ENCODE measurements at regions not wholly inside any gene's neighbourhood (a gene's known extent, or its start where the extent isn't known, plus 50 kb on each side); places are given as distances from the start of the nearest gene placed in this dataset.
A peak's percentile ranks its signal among the peaks of the same experiment; 100 is the strongest.

DNA sequence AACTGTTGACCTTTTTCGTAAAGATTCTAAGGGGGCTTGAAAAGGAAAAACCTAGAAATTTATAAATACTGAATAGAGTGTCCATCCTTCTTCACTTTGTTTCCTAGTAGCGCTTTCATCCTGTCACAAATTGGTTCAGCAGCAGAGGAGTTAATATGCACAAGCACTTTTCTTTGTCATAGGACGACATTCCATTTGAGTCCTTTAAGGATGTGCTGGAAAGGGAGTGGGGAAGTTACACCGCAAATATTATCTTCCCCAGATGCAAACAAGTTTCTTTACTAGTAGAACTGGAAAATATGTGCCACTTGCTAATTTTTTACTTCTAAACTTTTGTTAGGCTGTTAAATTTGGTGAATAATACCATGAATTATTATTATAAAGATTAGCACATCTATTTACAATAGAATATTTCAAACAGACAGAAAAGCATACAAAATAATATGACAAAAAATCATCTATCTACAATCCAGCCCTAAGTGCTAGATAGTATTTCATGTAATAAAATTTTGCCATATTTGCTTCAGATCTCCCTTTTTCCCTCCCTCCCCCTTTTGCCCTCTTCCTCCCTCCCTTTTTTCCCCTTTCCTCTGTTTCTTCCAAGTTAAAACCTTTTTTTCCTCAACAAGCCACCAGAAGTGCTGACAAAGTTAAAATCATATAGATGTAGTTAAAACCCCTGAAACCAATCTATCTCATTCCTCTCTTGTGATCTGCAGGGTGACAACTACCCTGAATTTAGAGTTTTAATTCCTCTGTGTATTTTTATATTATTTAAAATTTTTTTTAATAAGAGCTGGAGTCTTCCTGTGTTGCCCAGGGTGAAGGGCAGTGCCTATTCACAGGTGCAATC lies 50.5 kb upstream of the MAP4K3 start:
- no CpG with 5 or more reads among the region's 4 CpGs for WGBS (ENCODE audit: insufficient coverage)
- Histone ChIP-seq H3K4me3 (ENCODE audit: low read length) (no peak overlapping the region), H3K27me3 (ENCODE audit: control insufficient read depth, insufficient read depth, low read length) (no peaks in the 10 kb centered on the region), H3K4me1 (ENCODE audit: control insufficient read depth, insufficient read depth, low read length) (no peaks in the 10 kb centered on the region), H3K9me3 (ENCODE audit: control insufficient read depth, insufficient read depth, low read length) (no peaks in the 10 kb centered on the region), H3K27ac (ENCODE audit: low read length) (no peak overlapping the region), H3K36me3 (ENCODE audit: control insufficient read depth, insufficient read depth, low read length) (no peaks in the 10 kb centered on the region)
- H3K9me3 Mint-ChIP-seq: no peaks in the 10 kb centered on the region
- ATAC-seq (no peak), DNase-seq (no peak)
- intact Hi-C loops (cut with micrococcal nuclease): no loop called here
- H3K4me3 Mint-ChIP-seq: no peak overlapping the region
- TF ChIP-seq, protein P1, sequence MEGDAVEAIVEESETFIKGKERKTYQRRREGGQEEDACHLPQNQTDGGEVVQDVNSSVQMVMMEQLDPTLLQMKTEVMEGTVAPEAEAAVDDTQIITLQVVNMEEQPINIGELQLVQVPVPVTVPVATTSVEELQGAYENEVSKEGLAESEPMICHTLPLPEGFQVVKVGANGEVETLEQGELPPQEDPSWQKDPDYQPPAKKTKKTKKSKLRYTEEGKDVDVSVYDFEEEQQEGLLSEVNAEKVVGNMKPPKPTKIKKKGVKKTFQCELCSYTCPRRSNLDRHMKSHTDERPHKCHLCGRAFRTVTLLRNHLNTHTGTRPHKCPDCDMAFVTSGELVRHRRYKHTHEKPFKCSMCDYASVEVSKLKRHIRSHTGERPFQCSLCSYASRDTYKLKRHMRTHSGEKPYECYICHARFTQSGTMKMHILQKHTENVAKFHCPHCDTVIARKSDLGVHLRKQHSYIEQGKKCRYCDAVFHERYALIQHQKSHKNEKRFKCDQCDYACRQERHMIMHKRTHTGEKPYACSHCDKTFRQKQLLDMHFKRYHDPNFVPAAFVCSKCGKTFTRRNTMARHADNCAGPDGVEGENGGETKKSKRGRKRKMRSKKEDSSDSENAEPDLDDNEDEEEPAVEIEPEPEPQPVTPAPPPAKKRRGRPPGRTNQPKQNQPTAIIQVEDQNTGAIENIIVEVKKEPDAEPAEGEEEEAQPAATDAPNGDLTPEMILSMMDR (IDR thresholded peaks at IDR 0.05): no peak
- no peaks in the 10 kb centered on the region for H3K36me3 Mint-ChIP-seq
- H3K27ac Mint-ChIP-seq: no peak overlapping the region
- no peaks in the 10 kb centered on the region for H3K4me1 Mint-ChIP-seq
- H3K27me3 Mint-ChIP-seq (ENCODE audit: low read depth in 2 of 2): no peaks in the 10 kb centered on the region

DNA sequence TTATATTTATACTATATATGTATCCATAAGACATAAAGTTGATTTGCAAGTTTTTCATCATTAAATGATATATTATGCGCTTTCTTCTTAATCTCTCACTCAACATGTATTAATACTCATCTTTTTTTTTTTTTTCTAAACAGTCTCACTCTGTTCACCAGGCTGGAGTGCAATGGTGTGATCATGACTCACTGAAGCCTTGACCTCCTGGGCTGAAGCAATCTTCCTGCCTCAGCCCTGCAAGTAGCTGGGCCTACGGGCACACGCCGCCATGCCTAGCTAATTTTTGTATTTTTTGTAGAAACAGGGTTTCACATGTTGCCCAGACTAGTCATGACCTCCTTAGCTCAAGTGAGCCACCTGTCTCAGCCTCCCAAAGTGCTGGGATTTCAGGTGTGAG lies 51.4 kb upstream of the MAP4K3 start:
- Histone ChIP-seq H3K27me3 (ENCODE audit: control insufficient read depth, insufficient read depth, low read length) (no peaks in the 10 kb centered on the region), H3K4me1 (ENCODE audit: control insufficient read depth, insufficient read depth, low read length) (no peaks in the 10 kb centered on the region), H3K27ac (ENCODE audit: low read length) (no peak overlapping the region), H3K36me3 (ENCODE audit: control insufficient read depth, insufficient read depth, low read length) (no peaks in the 10 kb centered on the region), H3K9me3 (ENCODE audit: control insufficient read depth, insufficient read depth, low read length) (no peaks in the 10 kb centered on the region), H3K4me3 (ENCODE audit: low read length) (no peak overlapping the region)
- ATAC-seq (no peak), DNase-seq (no peak)
- no peaks in the 10 kb centered on the region for H3K27me3 Mint-ChIP-seq (ENCODE audit: low read depth in 2 of 2)
- no peaks in the 10 kb centered on the region for H3K4me1 Mint-ChIP-seq
- H3K36me3 Mint-ChIP-seq: no peaks in the 10 kb centered on the region
- no peaks in the 10 kb centered on the region for H3K9me3 Mint-ChIP-seq
- no peak overlapping the region for H3K4me3 Mint-ChIP-seq
- H3K27ac Mint-ChIP-seq: no peak overlapping the region
- 75% methylated on average over 4 of the region's 4 CpGs for WGBS (ENCODE audit: insufficient coverage)
- intact Hi-C loops (cut with micrococcal nuclease): no loop called here
- TF ChIP-seq, protein P1 (IDR thresholded peaks at IDR 0.05): no peak

DNA sequence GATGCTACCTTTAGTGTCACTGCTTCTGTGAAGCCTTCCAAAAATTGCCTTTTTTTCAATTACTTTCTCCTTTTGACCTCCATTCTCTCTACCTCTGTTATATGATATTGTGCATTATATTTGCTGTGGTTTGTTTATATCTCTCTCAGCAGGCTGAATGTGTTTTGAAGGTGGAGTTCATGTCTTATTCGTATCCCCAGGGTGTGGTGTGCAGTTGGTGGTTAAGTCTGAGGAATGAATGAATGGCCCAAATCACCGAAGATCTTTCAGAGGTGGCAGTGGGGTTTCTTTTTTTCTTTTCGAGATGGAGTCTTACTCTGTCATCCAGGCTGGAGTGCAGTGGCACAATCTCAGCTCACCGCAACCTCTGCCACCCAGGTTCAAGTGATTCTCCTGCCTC lies 53.5 kb upstream of the MAP4K3 start:
- ATAC-seq: no peak
- no peak for DNase-seq
- Mint-ChIP-seq H3K27ac (no peak overlapping the region), H3K36me3 (no peaks in the 10 kb centered on the region), H3K27me3 (ENCODE audit: low read depth in 2 of 2) (no peaks in the 10 kb centered on the region), H3K4me1 (no peaks in the 10 kb centered on the region), H3K9me3 (no peaks in the 10 kb centered on the region), H3K4me3 (no peak overlapping the region)
- 84% methylated on average over 4 of the region's 4 CpGs for WGBS (ENCODE audit: insufficient coverage)
- no peak overlapping the region for H3K4me3 ChIP-seq (ENCODE audit: low read length)
- intact Hi-C loops (cut with micrococcal nuclease): no loop called here
- H3K4me1 ChIP-seq (ENCODE audit: control insufficient read depth, insufficient read depth, low read length): no peaks in the 10 kb centered on the region
- no peaks in the 10 kb centered on the region for H3K36me3 ChIP-seq (ENCODE audit: control insufficient read depth, insufficient read depth, low read length)
- TF ChIP-seq, protein P1 (IDR thresholded peaks at IDR 0.05): no peak
- no peak overlapping the region for H3K27ac ChIP-seq (ENCODE audit: low read length)
- no peaks in the 10 kb centered on the region for H3K27me3 ChIP-seq (ENCODE audit: control insufficient read depth, insufficient read depth, low read length)
- no peaks in the 10 kb centered on the region for H3K9me3 ChIP-seq (ENCODE audit: control insufficient read depth, insufficient read depth, low read length)

DNA sequence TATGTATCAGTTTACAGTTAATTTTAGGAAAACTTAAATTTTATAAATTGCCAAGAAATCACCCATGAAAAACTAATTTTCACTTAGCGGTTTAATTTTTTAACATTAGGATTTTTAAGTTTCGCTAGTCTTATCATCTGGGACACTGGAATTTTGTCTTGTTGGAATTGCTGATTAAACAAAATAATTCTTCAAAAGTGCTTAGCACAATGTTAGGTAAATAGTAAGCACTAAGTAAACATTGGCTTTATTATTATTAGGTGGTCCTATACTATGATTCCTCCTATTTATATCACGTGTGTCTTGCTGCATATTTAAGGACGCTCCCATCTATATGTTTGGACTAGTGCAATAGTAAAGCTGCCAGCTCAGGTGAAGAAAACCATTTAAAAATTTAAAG lies 54.6 kb upstream of the MAP4K3 start:
- H3K27me3 ChIP-seq (ENCODE audit: control insufficient read depth, insufficient read depth, low read length): no peaks in the 10 kb centered on the region

More for the DNA sequence above, 54.6 kb upstream of the MAP4K3 start:
- Histone ChIP-seq H3K9me3 (ENCODE audit: control insufficient read depth, insufficient read depth, low read length) (no peaks in the 10 kb centered on the region), H3K36me3 (ENCODE audit: control insufficient read depth, insufficient read depth, low read length) (no peaks in the 10 kb centered on the region), H3K4me3 (ENCODE audit: low read length) (no peak overlapping the region), H3K27ac (ENCODE audit: low read length) (peak overlapping the region; percentile 29), H3K4me1 (ENCODE audit: control insufficient read depth, insufficient read depth, low read length) (no peaks in the 10 kb centered on the region)
- Mint-ChIP-seq H3K4me3 (no peak overlapping the region), H3K36me3 (no peaks in the 10 kb centered on the region), H3K27ac (no peak overlapping the region), H3K4me1 (no peaks in the 10 kb centered on the region), H3K27me3 (ENCODE audit: low read depth in 2 of 2) (no peaks in the 10 kb centered on the region), H3K9me3 (no peaks in the 10 kb centered on the region)
- TF ChIP-seq, protein P1 (IDR thresholded peaks at IDR 0.05): no peak
- no peak for ATAC-seq
- DNase-seq: no peak
- 90% methylated on average over 2 of the region's 4 CpGs for WGBS (ENCODE audit: insufficient coverage)
- intact Hi-C loops (cut with micrococcal nuclease): no loop called here

All from natural killer cell (primary cell).